ENCODE measurements at regions not wholly inside any gene's neighbourhood (a gene's known extent, or its start where the extent isn't known, plus 50 kb on each side); places are given as distances from the start of the nearest gene placed in this dataset.

DNA sequence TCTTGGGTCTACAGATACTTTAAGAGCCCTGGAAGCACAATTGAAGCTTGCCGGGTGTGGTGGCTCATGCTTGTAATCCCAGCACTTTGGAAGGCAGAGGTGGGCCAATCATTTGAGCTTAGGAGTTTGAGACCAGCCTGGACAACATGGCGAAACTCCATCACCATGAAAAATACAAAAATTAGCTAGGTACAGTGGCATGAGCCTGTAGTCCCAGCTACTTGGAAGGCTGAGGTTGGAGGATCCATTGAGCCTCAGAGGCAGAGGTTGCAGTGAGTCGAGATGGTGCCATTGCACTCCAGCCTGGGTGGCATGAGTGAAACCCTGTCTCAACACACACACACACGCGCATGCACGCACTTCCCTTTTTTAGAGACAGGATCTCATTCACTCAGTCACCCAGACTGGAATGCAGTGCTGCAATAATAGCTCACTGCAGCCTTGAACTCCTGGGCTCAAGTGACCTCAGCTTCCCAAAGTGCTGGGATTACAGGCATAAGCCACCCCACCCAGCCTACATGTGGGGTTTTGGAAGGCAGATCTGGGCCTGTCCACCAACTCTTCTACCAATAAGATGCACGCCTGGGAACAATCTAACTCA, 182.5 kb upstream of the JARID2 start:
- Histone ChIP-seq H3K4me3 (no peak overlapping the region), H3K27me3 (no peaks in the 10 kb centered on the region), H3K4me1 (peaks cover 0 to 11% of the 10 kb centered on the region in 2 donors), H3K9me3 (no peaks in the 10 kb centered on the region), H3K36me3 (no peaks in the 10 kb centered on the region), H3K27ac (peak overlapping the region in 1 of 2 donors; percentile 33)
- DNase-seq (ENCODE audit: low spot score) = no peak
- TF ChIP-seq, protein P1, sequence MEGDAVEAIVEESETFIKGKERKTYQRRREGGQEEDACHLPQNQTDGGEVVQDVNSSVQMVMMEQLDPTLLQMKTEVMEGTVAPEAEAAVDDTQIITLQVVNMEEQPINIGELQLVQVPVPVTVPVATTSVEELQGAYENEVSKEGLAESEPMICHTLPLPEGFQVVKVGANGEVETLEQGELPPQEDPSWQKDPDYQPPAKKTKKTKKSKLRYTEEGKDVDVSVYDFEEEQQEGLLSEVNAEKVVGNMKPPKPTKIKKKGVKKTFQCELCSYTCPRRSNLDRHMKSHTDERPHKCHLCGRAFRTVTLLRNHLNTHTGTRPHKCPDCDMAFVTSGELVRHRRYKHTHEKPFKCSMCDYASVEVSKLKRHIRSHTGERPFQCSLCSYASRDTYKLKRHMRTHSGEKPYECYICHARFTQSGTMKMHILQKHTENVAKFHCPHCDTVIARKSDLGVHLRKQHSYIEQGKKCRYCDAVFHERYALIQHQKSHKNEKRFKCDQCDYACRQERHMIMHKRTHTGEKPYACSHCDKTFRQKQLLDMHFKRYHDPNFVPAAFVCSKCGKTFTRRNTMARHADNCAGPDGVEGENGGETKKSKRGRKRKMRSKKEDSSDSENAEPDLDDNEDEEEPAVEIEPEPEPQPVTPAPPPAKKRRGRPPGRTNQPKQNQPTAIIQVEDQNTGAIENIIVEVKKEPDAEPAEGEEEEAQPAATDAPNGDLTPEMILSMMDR (IDR thresholded peaks at IDR 0.05) = no peak

DNA sequence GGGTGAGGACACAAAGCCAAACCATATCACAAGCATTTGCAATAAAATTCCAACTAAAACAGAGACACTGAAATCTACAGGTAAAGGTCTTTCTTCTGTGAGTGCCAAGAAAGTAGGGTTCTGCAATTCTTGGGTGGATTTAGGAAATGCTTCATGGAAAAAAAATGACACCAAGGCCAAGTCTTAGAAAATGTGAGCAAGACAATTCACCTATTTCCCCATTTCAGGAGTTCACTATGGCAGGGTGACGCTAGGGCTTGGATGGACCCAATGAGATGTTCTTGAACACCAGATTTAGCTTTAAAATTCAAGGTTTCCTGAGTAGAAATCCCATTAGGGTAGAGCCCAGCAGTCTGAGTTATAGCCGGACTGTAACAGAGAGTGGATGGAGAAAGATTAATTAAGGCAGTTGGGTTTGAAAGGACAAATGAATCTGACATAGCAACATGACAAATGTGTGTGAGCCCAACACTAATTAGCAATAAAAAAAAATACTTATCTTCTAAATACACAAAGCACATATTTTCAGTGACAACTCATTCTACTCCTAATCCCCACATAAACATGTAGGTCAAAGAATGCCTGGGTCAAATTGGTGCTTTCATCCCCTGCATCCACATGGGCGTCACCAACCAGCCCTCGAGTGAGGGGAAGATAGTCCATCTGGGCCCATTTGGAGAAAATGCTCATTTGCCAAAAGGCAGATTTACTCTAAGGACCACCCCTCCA, 180.4 kb upstream of the JARID2 start:
- Histone ChIP-seq H3K9me3 (no peaks in the 10 kb centered on the region), H3K27ac (no peak overlapping the region), H3K4me1 (peaks cover 0 to 11% of the 10 kb centered on the region in 2 donors), H3K36me3 (no peaks in the 10 kb centered on the region), H3K27me3 (no peaks in the 10 kb centered on the region), H3K4me3 (no peak overlapping the region)
- DNase-seq (ENCODE audit: low spot score) = no peak
- TF ChIP-seq, protein P1 (IDR thresholded peaks at IDR 0.05) = no peak

DNA sequence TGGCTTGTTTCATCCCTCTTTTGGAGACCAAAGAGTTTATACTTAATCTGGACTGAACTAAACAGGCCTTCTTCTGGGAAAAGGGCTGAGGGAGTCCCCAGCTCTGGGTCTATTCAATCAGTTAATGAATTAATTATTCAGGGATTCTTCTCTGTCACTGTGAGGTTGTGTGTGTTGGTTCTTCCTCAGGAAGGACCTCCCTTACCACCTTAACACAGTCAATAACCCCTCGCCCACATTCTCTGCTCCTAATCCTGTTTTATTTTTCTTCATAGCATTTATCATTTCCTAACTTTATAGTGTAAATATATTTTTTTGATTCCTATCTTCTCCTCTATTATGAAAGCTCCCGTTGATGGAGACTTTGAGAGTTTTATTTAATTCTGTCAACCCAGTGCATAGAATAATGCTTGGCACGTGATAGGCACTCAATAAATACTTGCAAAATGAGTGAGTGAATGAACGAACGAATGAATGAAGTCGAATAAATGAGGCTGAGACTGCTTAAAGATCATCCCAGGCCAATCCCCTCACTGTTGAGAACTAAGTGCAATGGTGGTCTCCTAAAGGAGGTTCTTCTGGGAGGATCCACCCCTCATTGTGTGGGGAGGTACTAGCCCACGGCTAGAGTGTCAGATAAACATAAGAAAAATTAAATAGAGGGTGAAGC, 179.6 kb upstream of the JARID2 start:
- no peak for DNase-seq (ENCODE audit: low spot score)
- Histone ChIP-seq H3K4me1 (peaks cover 0 to 11% of the 10 kb centered on the region in 2 donors), H3K27ac (no peak overlapping the region), H3K36me3 (no peaks in the 10 kb centered on the region), H3K4me3 (no peak overlapping the region), H3K27me3 (no peaks in the 10 kb centered on the region), H3K9me3 (no peaks in the 10 kb centered on the region)
- TF ChIP-seq, protein P1 (IDR thresholded peaks at IDR 0.05) = no peak

DNA sequence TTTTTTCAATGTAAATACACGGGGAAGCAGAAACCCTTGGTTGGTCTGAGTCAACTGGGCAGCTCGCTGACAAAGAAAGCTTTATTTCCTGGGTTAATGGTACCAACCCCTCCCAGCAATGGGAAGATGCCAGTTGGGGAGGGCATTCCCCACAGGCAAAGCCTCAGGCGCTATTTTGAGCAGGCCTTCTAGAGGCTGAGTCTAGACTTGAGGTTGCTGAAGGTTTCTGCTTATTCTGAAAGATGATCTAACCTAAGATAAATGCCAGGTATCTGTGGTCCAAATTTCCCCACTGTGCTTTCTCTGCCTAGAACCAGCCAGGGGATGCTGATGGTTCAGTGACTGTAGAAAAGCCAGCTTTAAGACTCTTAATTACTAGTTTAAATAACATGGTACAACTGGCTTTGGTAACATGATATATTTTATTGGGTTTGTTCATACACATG, 172.5 kb upstream of the JARID2 start:
- H3K27ac ChIP-seq = no peak overlapping the region
- H3K27me3 ChIP-seq = no peaks in the 10 kb centered on the region
- no peaks in the 10 kb centered on the region for H3K9me3 ChIP-seq
- H3K36me3 ChIP-seq = no peaks in the 10 kb centered on the region
- H3K4me3 ChIP-seq = no peak overlapping the region
- DNase-seq (ENCODE audit: low spot score) = no peak
- TF ChIP-seq, protein P1 (IDR thresholded peaks at IDR 0.05) = no peak
- H3K4me1 ChIP-seq = no peaks in the 10 kb centered on the region

DNA sequence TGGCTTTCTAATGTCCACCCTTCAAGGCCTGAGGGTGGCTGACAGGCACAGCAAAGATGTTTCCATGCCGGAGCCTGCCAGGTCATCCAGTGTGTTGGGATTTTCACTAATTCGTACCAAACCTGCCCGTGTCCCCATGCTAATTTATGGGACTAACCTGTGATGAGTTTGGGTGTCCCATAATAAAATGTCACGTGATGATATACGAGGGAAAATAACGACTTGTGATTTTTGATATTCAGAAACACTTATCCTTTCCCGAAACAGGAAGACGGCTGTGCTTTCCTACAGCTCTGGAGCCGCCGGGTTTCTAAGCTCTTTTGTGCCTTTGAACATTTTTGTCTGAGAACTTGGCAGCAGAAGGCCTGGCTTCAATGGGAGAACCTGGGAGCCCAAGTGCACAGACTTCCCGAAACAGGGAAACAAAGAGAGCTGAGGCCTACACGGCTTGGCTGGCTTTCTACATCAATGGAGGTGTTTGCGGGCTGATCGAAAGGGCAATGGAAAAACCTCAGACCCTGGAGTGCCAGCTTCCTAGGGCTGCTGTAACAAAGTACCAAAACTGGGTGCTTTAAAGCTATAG, 171.9 kb upstream of the JARID2 start:
- Histone ChIP-seq H3K4me1 (no peaks in the 10 kb centered on the region), H3K27ac (no peak overlapping the region), H3K36me3 (no peaks in the 10 kb centered on the region), H3K27me3 (no peaks in the 10 kb centered on the region), H3K4me3 (no peak overlapping the region), H3K9me3 (no peaks in the 10 kb centered on the region)
- no peak for DNase-seq (ENCODE audit: low spot score)
- TF ChIP-seq, protein P1 (IDR thresholded peaks at IDR 0.05) = no peak

Measured in right atrium auricular region (tissue), 2 donors.